GM12878 (cell line): ENCODE measurements at regions not wholly inside any gene's neighbourhood (a gene's known extent, or its start where the extent isn't known, plus 50 kb on each side); places are given as distances from the start of the nearest gene placed in this dataset.

Experiments
- ATAC-seq: fragments of 200-7000 bp; cut with Tn5 transposase; 3 replicates; pipeline ENCODE4 v1.9.1; 2020; ENCODE audit warnings: mild to moderate bottlenecking, moderate library complexity
- BruUV-seq: library from RNA; stranded (reverse); fragments of 400-500 nt; replicated peaks from 2 replicates; lab custom pipeline; 2021; lab: Mats Ljungman, UMichigan
- CTCF ChIA-PET: fragments of 300-600 bp; sonication (Branson Sonifier 250); formaldehyde crosslinking; extraction: SDS; loops from one replicate; lab custom pipeline; 2021; ENCODE audit warnings: inconsistent platforms; lab: Yijun Ruan, JAX
- POLR2A ChIA-PET: fragments of 350-600 bp; formaldehyde crosslinking; extraction: SDS; loops from one replicate; lab custom pipeline; 2021; ENCODE audit warnings: inconsistent platforms; lab: Charles Lee
- RAD21 ChIA-PET: fragments of 300-600 bp; sonication (Branson Sonifier 250); formaldehyde crosslinking; loops from one replicate; lab custom pipeline; 2023; ENCODE audit warnings: antibody characterized with exemption; ENCODE audit not compliant: unreplicated experiment; lab: Charles Lee
- SMC1A ChIA-PET: fragments of 300-600 bp; sonication (Branson Sonifier 250); formaldehyde crosslinking; loops from one replicate; lab custom pipeline; 2023; ENCODE audit not compliant: unreplicated experiment, uncharacterized antibody; lab: Charles Lee
- DNase-seq: peaks from one replicate; pipeline ENCODE4 v3.0.0-alpha.2; 2011; ENCODE audit warnings: low read depth, low spot score
- FAIRE-seq: peaks from 3 replicates; lab custom pipeline; 2011; peaks lifted over from hg19 to GRCh38; lab: Jason Lieb, UNC
- H2AFZ ChIP-seq: 2 replicates; pipeline ENCODE4 v1.6.0; 2011; ENCODE audit warnings: low read depth, low read length, control low read depth; ENCODE audit not compliant: control insufficient read depth
- H3K27ac ChIP-seq: 2 replicates; pipeline ENCODE4 v1.5.1; 2011; ENCODE audit warnings: control low read depth; ENCODE audit not compliant: control insufficient read depth, insufficient read depth
- H3K27me3 ChIP-seq, 2 experiments: replicated peaks in 1 of 2; 2 replicates each; pipeline versions ENCODE4 v1.6.0 to v1.6.1; 2011; ENCODE audit warnings: low read length in 1 of 2; ENCODE audit not compliant: control insufficient read depth in 2 of 2, insufficient read depth in 2 of 2
- H3K36me3 ChIP-seq, 2 experiments: 2 replicates each; pipeline ENCODE4 v1.5.1; 2011; ENCODE audit warnings: low read length in 1 of 2; ENCODE audit not compliant: control insufficient read depth in 2 of 2, insufficient read depth in 2 of 2
- H3K4me1 ChIP-seq: 2 replicates; pipeline ENCODE4 v1.6.1; 2011; ENCODE audit warnings: mild to moderate bottlenecking, low read length, moderate library complexity, mixed read lengths; ENCODE audit not compliant: control insufficient read depth, insufficient read depth
- H3K4me2 ChIP-seq: 2 replicates; pipeline ENCODE4 v1.6.0; 2011; ENCODE audit warnings: control low read depth; ENCODE audit not compliant: control insufficient read depth, insufficient read depth
- H3K4me3 ChIP-seq: fragments of 200-600 bp; sonication (generic); 2 replicates; pipeline ENCODE4 v1.5.1; 2016
- H3K79me2 ChIP-seq: 2 replicates; pipeline ENCODE4 v1.6.0; 2011; ENCODE audit warnings: low read length; ENCODE audit not compliant: control insufficient read depth, insufficient read depth
- H3K9ac ChIP-seq: 2 replicates; pipeline ENCODE4 v1.8.0; 2011; ENCODE audit warnings: low read length, control low read depth, mixed read lengths; ENCODE audit not compliant: control insufficient read depth, insufficient read depth
- H3K9me3 ChIP-seq: replicated peaks from 3 replicates; pipeline ENCODE4 v1.5.1; 2011; ENCODE audit warnings: mild to moderate bottlenecking, low read length; ENCODE audit not compliant: control insufficient read depth, insufficient read depth
- H4K20me1 ChIP-seq: 2 replicates; pipeline ENCODE4 v1.6.0; 2011; ENCODE audit not compliant: control insufficient read depth, insufficient read depth
- ATF7 ChIP-seq: fragments of 450-650 bp; IDR thresholded peaks from 2 replicates; pipeline ENCODE4 v1.6.1; 2016; ENCODE audit warnings: low read depth, mild to moderate bottlenecking
- MEF2B ChIP-seq: fragments of 450-650 bp; IDR thresholded peaks from 2 replicates; pipeline ENCODE4 v1.6.1; 2018; ENCODE audit warnings: mild to moderate bottlenecking, moderate library complexity; ENCODE audit not compliant: partially characterized antibody, poor library complexity, severe bottlenecking
- MYC ChIP-seq: IDR thresholded peaks from 2 replicates; pipeline ENCODE4 v1.6.1; 2011; ENCODE audit warnings: mild to moderate bottlenecking, low read length, moderate library complexity, inconsistent platforms; ENCODE audit not compliant: insufficient read depth, insufficient replicate concordance, insufficient read length, severe bottlenecking
- POLR2AphosphoS2 ChIP-seq: IDR thresholded peaks from 2 replicates; pipeline ENCODE4 v1.6.1; 2011; ENCODE audit warnings: low read depth, mild to moderate bottlenecking, low read length, improper control_type of control experiment, moderate library complexity
- REST ChIP-seq: IDR thresholded peaks from 2 replicates; pipeline ENCODE4 v1.6.1; 2012; ENCODE audit warnings: mild to moderate bottlenecking, low read depth, low read length
- SREBF1 ChIP-seq: IDR thresholded peaks from 2 replicates; pipeline ENCODE4 v1.6.1; 2012; ENCODE audit warnings: mild to moderate bottlenecking, low read length
- TAF1 ChIP-seq: IDR thresholded peaks from 2 replicates; pipeline ENCODE4 v1.6.1; 2011; ENCODE audit warnings: mild to moderate bottlenecking, low read depth, low read length, borderline replicate concordance
- USF1 ChIP-seq: IDR thresholded peaks from 2 replicates; pipeline ENCODE4 v1.6.1; 2011; ENCODE audit warnings: borderline replicate concordance, low read depth, mild to moderate bottlenecking, moderate library complexity, mixed read lengths, low read length; ENCODE audit not compliant: insufficient read depth; ENCODE audit errors: extremely low read length
- YBX1 ChIP-seq: fragments of 450-650 bp; IDR thresholded peaks from 2 replicates; pipeline ENCODE4 v1.6.1; 2016; ENCODE audit warnings: antibody characterized with exemption
- WGBS: methylation state at CpG from one replicate; pipeline ENCODE4 v1.1.6; 2016; ENCODE audit warnings: low lambda C conversion rate; ENCODE audit not compliant: insufficient replicate concordance, insufficient coverage; ENCODE audit errors: missing lambda C conversion rate; 5-methylcytosine and 5-hydroxymethylcytosine counted together
- in situ Hi-C: fragments of 300-500 bp; cut with MboI; formaldehyde crosslinking; loops from 9 replicates; pipeline ENCODE4 v1.14.3; 2018; ENCODE audit warnings: mixed read lengths
- intact Hi-C: fragments of 100-400 bp; cut with micrococcal nuclease; formaldehyde crosslinking; loops from one replicate; pipeline ENCODE4 v1.14.2; 2022; ENCODE audit not compliant: unreplicated experiment

- TF ChIP-seq REST (no peak), POLR2AphosphoS2 (no peak), MYC (no peak), YBX1 (no peak), USF1 (no peak), ATF7 (no peak)
These were observed 150.9 kb downstream of the ZNF22 start (continued) for GRCh38 chr10:45151467-45152214.

- Histone ChIP-seq H3K9ac (no peak overlapping the region), H3K27me3 (peaks cover 0 to 1% of the 10 kb centered on the region in 2 experiments; a peak in 2 of 4 replicates), H2AFZ (no peak overlapping the region), H4K20me1 (no peaks in the 10 kb centered on the region), H3K79me2 (no peaks in the 10 kb centered on the region), H3K36me3 (no peaks in the 10 kb centered on the region), H3K27ac (no peak overlapping the region), H3K9me3 (no peaks in the 10 kb centered on the region), H3K4me2 (no peak overlapping the region), H3K4me3 (no peak overlapping the region), H3K4me1 (no peaks in the 10 kb centered on the region)
- FAIRE-seq (no peak), DNase-seq (no peak), ATAC-seq (no peak)
- POLR2A ChIA-PET = no interaction called here
- no TSS peak for BruUV-seq
- CTCF ChIA-PET = no interaction called here
- in situ Hi-C loops = no loop called here
- 0% methylated on average over 3 of the region's 3 CpGs for WGBS
- TF ChIP-seq MEF2B (no peak), TAF1 (no peak), SREBF1 (no peak)
- intact Hi-C loops = no loop called here
- SMC1A ChIA-PET = no interaction called here
- RAD21 ChIA-PET = no interaction called here
These were observed 152.0 kb downstream of the ZNF22 start for GRCh38 chr10:45152726-45153125.
